Keratinocyte (primary cell): ENCODE measurements at regions not wholly inside any gene's neighbourhood (a gene's known extent, or its start where the extent isn't known, plus 50 kb on each side); places are given as distances from the start of the nearest gene placed in this dataset.

Source experiments
- DNase-seq: peaks from one replicate; pipeline ENCODE4 v3.0.0-alpha.2; 2011; ENCODE audit warnings: low read depth, missing footprints, low spot score
- FAIRE-seq: peaks from 2 replicates; lab custom pipeline; 2011; peaks lifted over from hg19 to GRCh38; lab: Jason Lieb, UNC
- H2AFZ ChIP-seq: 2 replicates; pipeline ENCODE4 v1.6.0; 2012; ENCODE audit warnings: low read length, control low read depth, inconsistent platforms; ENCODE audit not compliant: control insufficient read depth
- H3K27ac ChIP-seq: 2 replicates; pipeline ENCODE4 v1.5.1; 2011; ENCODE audit warnings: low read length; ENCODE audit not compliant: control insufficient read depth, insufficient read depth
- H3K27me3 ChIP-seq: 3 replicates; pipeline ENCODE4 v1.6.0; 2011; ENCODE audit warnings: low read length; ENCODE audit not compliant: control insufficient read depth, insufficient read depth; ENCODE audit errors: extremely low read depth
- H3K36me3 ChIP-seq, 2 experiments: 2 replicates in 1 of 2; 3 replicates in 1 of 2; pipeline ENCODE4 v1.5.1; 2011; ENCODE audit warnings: low read length in 2 of 2, mild to moderate bottlenecking in 1 of 2; ENCODE audit not compliant: control insufficient read depth in 2 of 2, insufficient read depth in 2 of 2; ENCODE audit errors: extremely low read depth in 1 of 2
- H3K4me1 ChIP-seq: 3 replicates; pipeline ENCODE4 v1.5.1; 2011; ENCODE audit warnings: low read length; ENCODE audit not compliant: control insufficient read depth, insufficient read depth; ENCODE audit errors: extremely low read depth
- H3K4me2 ChIP-seq: 3 replicates; pipeline ENCODE4 v1.6.0; 2011; ENCODE audit warnings: low read depth, low read length; ENCODE audit not compliant: control insufficient read depth, insufficient read depth; ENCODE audit errors: extremely low read depth
- H3K4me3 ChIP-seq, 3 experiments: fragments of 200-600 bp in 1 of 3; sonication (generic) in 1 of 3; 2 replicates in 2 of 3; 3 replicates in 1 of 3; pipeline ENCODE4 v1.5.1; 2011 to 2016; ENCODE audit warnings: low read length in 3 of 3, mild to moderate bottlenecking in 3 of 3, control low read depth in 2 of 3, inconsistent platforms in 1 of 3, low read depth in 1 of 3, mixed read lengths in 1 of 3, mixed run types in 1 of 3, moderate library complexity in 1 of 3; ENCODE audit not compliant: control insufficient read depth in 2 of 3, insufficient read depth in 2 of 3; ENCODE audit errors: extremely low read depth in 1 of 3
- H3K79me2 ChIP-seq: 2 replicates; pipeline ENCODE4 v1.6.0; 2012; ENCODE audit warnings: low read length; ENCODE audit not compliant: control insufficient read depth, insufficient read depth
- H3K9ac ChIP-seq: 3 replicates; pipeline ENCODE4 v1.6.0; 2011; ENCODE audit warnings: low read length; ENCODE audit not compliant: control insufficient read depth, insufficient read depth; ENCODE audit errors: extremely low read depth
- H3K9me1 ChIP-seq: 3 replicates; pipeline ENCODE4 v1.6.0; 2011; ENCODE audit warnings: low read length; ENCODE audit not compliant: control insufficient read depth, insufficient read depth; ENCODE audit errors: extremely low read depth
- H3K9me3 ChIP-seq: 2 replicates; pipeline ENCODE4 v1.5.1; 2012; ENCODE audit warnings: low read depth, low read length; ENCODE audit not compliant: control insufficient read depth
- H4K20me1 ChIP-seq: 3 replicates; pipeline ENCODE4 v1.6.0; 2011; ENCODE audit warnings: low read length; ENCODE audit not compliant: control insufficient read depth, insufficient read depth; ENCODE audit errors: extremely low read depth
- EZH2 ChIP-seq: IDR thresholded peaks from one replicate; pipeline ENCODE4 v1.6.1; 2012; ENCODE audit warnings: inconsistent platforms, mild to moderate bottlenecking, low read length, moderate library complexity
- dilution Hi-C: fragments of 300-500 bp; cut with MboI; formaldehyde crosslinking; loops from one replicate; pipeline ENCODE4 v1.7.0; 2020; ENCODE audit warnings: low sequenced_read_pairs; ENCODE audit not compliant: extremely low pct_ligation_motif_present
- TF ChIP-seq, protein P1 (sequence below), 3 experiments: IDR thresholded peaks in 1 of 3; conservative IDR thresholded peaks in 1 of 3; optimal IDR thresholded peaks in 1 of 3; 2 replicates in 2 of 3; 3 replicates in 1 of 3; pipeline versions ENCODE3 to v1.5.1; 2011; ENCODE audit warnings: low read length in 3 of 3, mild to moderate bottlenecking in 3 of 3, moderate library complexity in 2 of 3, control low read depth in 1 of 3, inconsistent platforms in 1 of 3; ENCODE audit not compliant: insufficient read depth in 2 of 3; ENCODE audit errors: extremely low read depth in 1 of 3

- no peaks in the 10 kb centered on the region for H3K9me1 ChIP-seq
- no peak overlapping the region for H3K27ac ChIP-seq
- no peaks in the 10 kb centered on the region for H3K36me3 ChIP-seq
- no peak overlapping the region for H3K4me3 ChIP-seq
- no peaks in the 10 kb centered on the region for H3K27me3 ChIP-seq
- TF ChIP-seq EZH2 = no peak
- TF ChIP-seq, protein P1, sequence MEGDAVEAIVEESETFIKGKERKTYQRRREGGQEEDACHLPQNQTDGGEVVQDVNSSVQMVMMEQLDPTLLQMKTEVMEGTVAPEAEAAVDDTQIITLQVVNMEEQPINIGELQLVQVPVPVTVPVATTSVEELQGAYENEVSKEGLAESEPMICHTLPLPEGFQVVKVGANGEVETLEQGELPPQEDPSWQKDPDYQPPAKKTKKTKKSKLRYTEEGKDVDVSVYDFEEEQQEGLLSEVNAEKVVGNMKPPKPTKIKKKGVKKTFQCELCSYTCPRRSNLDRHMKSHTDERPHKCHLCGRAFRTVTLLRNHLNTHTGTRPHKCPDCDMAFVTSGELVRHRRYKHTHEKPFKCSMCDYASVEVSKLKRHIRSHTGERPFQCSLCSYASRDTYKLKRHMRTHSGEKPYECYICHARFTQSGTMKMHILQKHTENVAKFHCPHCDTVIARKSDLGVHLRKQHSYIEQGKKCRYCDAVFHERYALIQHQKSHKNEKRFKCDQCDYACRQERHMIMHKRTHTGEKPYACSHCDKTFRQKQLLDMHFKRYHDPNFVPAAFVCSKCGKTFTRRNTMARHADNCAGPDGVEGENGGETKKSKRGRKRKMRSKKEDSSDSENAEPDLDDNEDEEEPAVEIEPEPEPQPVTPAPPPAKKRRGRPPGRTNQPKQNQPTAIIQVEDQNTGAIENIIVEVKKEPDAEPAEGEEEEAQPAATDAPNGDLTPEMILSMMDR (optimal IDR thresholded peaks at IDR 0.05 in 1 of 3, IDR thresholded peaks at IDR 0.05 in 1 of 3, conservative IDR thresholded peaks at IDR 0.05 in 1 of 3; ENCODE audit: extremely low read depth in 1 of 3, insufficient read depth in 2 of 3, low read length in 3 of 3) = no peak
- H3K79me2 ChIP-seq = no peaks in the 10 kb centered on the region
- H3K4me1 ChIP-seq = no peaks in the 10 kb centered on the region
- no peaks in the 10 kb centered on the region for H3K9me3 ChIP-seq
- FAIRE-seq = no peak
- dilution Hi-C loops = no loop called here
- no peak overlapping the region for H3K9ac ChIP-seq
- no peaks in the 10 kb centered on the region for H4K20me1 ChIP-seq
- H3K4me2 ChIP-seq = no peak overlapping the region
- no peak for DNase-seq
- no peak overlapping the region for H2AFZ ChIP-seq
These were observed 1876.1 kb upstream of the PCDH20 start for GRCh38 chr13:63291701-63292100.

DNA sequence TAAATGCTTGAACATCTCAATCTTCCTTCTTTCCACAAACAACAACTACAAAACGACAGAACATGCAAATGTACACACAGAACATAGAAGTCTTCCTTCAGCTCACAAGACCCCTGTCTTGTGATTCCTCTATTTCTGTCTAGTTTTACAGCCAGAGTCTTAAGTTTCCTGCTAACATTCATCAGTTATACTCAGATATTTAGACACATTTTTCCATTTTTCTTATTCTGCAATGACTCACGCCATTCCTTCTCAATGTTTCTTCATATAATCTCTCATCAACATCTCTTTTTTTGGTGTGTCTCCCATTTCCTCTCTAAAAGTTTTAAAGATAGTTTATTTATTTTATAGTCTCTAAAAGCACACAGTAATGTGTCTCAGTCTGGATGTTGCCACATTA, 1872.9 kb upstream of the PCDH20 start:
- no peaks in the 10 kb centered on the region for H3K9me3 ChIP-seq
- H3K27me3 ChIP-seq = no peaks in the 10 kb centered on the region
- no peak overlapping the region for H3K4me2 ChIP-seq
- no peak overlapping the region for H3K4me3 ChIP-seq
- H4K20me1 ChIP-seq = no peaks in the 10 kb centered on the region
- no peaks in the 10 kb centered on the region for H3K36me3 ChIP-seq
- FAIRE-seq = no peak
- dilution Hi-C loops = no loop called here
- DNase-seq = no peak
- H3K79me2 ChIP-seq = no peaks in the 10 kb centered on the region
- no peak overlapping the region for H3K27ac ChIP-seq
- H2AFZ ChIP-seq = no peak overlapping the region
- H3K9me1 ChIP-seq = no peaks in the 10 kb centered on the region
- H3K4me1 ChIP-seq = no peaks in the 10 kb centered on the region
- no peak overlapping the region for H3K9ac ChIP-seq
- TF ChIP-seq, protein P1 (optimal IDR thresholded peaks at IDR 0.05 in 1 of 3, IDR thresholded peaks at IDR 0.05 in 1 of 3, conservative IDR thresholded peaks at IDR 0.05 in 1 of 3; ENCODE audit: extremely low read depth in 1 of 3, insufficient read depth in 2 of 3, low read length in 3 of 3) = no peak
- TF ChIP-seq EZH2 = no peak
